SU-DHL-6 (cell line): ENCODE measurements at regions not wholly inside any gene's neighbourhood (a gene's known extent, or its start where the extent isn't known, plus 50 kb on each side); places are given as distances from the start of the nearest gene placed in this dataset.
"Not testable (repeated sequence)": the region's sequence is repeated elsewhere in the genome, so short reads cannot be mapped to it uniquely, and the experiment has no call there.

Experiments
- H2AFZ ChIP-seq: fragments of 200-600 bp; sonication (generic); 2 replicates; pipeline ENCODE4 v1.6.1; 2014; ENCODE audit warnings: low read depth, mild to moderate bottlenecking, moderate library complexity, mixed read lengths, antibody characterized with exemption, low read length; ENCODE audit not compliant: severe bottlenecking
- H3F3A ChIP-seq: fragments of 200-600 bp; shearing (Covaris generic); 2 replicates; pipeline ENCODE4 v1.6.0; 2016; ENCODE audit warnings: antibody characterized with exemption, mild to moderate bottlenecking; ENCODE audit not compliant: insufficient read depth
- H3K27ac ChIP-seq: fragments of 200-600 bp; sonication (generic); 2 replicates; pipeline ENCODE4 v1.5.1; 2016; ENCODE audit warnings: low read depth, mild to moderate bottlenecking, low read length, moderate library complexity, mixed read lengths
- H3K27me3 ChIP-seq: fragments of 200-600 bp; sonication (generic), shearing (Covaris generic); 2 replicates; pipeline ENCODE4 v1.6.0; 2014; ENCODE audit warnings: mild to moderate bottlenecking, low read length
- H3K36me3 ChIP-seq: fragments of 200-600 bp; sonication (generic); 2 replicates; pipeline ENCODE4 v1.6.1; 2014; ENCODE audit warnings: mild to moderate bottlenecking, low read length, mixed read lengths
- H3K4me2 ChIP-seq: fragments of 300-600, 200-600 bp; shearing (Covaris generic), sonication (generic); 2 replicates; pipeline ENCODE4 v1.6.0; 2014; ENCODE audit warnings: low read length, low read depth, mild to moderate bottlenecking; ENCODE audit not compliant: poor library complexity, severe bottlenecking
- H3K4me3 ChIP-seq: fragments of 200-600 bp; sonication (generic); 2 replicates; pipeline ENCODE4 v1.5.1; 2014; ENCODE audit warnings: antibody characterized with exemption, low read length, mild to moderate bottlenecking, mixed read lengths; ENCODE audit not compliant: insufficient read depth, poor library complexity, severe bottlenecking
- H3K79me2 ChIP-seq: fragments of 200-600 bp; sonication (generic); 2 replicates; pipeline ENCODE4 v1.6.1; 2014; ENCODE audit warnings: mild to moderate bottlenecking, low read length, moderate library complexity; ENCODE audit not compliant: insufficient read depth
- H3K9ac ChIP-seq: fragments of 200-600 bp; sonication (generic); 2 replicates; pipeline ENCODE4 v1.7.0; 2014; ENCODE audit warnings: mild to moderate bottlenecking, low read length
- H3K9me2 ChIP-seq: fragments of 200-600 bp; sonication (generic); replicated peaks from 2 replicates; pipeline ENCODE4 v1.6.1; 2014; ENCODE audit warnings: low read length; ENCODE audit not compliant: insufficient read depth
- H3K9me3 ChIP-seq: fragments of 200-600 bp; sonication (generic); 2 replicates; pipeline ENCODE4 v1.6.1; 2014; ENCODE audit warnings: low read length, mixed read lengths; ENCODE audit not compliant: insufficient read depth
- H4K20me1 ChIP-seq: fragments of 200-600 bp; sonication (generic); 2 replicates; pipeline ENCODE4 v1.6.1; 2014; ENCODE audit warnings: low read depth, mild to moderate bottlenecking, antibody characterized with exemption, low read length, moderate library complexity, mixed read lengths
- CTCF ChIP-seq: fragments of 200-600 bp; sonication (generic); IDR thresholded peaks from one replicate; pipeline ENCODE4 v1.5.1; 2017; ENCODE audit warnings: antibody characterized with exemption, mild to moderate bottlenecking, low read length, moderate library complexity; ENCODE audit not compliant: insufficient read depth, poor library complexity, severe bottlenecking
- EZH2phosphoT487 ChIP-seq: fragments of 200-600 bp; sonication (generic), shearing (Covaris generic); conservative IDR thresholded peaks from 2 replicates; pipeline ENCODE4 v1.6.1; 2018; ENCODE audit warnings: mild to moderate bottlenecking, antibody characterized with exemption, low read length, moderate library complexity, mixed read lengths

GRCh38 chr6:156585859-156586258 is 191.3 kb upstream of the ARID1B start:
- Histone ChIP-seq H3K4me2 (no peak overlapping the region), H3K9me2 (no peaks in the 10 kb centered on the region), H3K9me3 (peaks cover 4% of the 10 kb centered on the region; the same call in 1 of the 2 replicates), H3K79me2 (no peaks in the 10 kb centered on the region), H3K36me3 (no peaks in the 10 kb centered on the region), H3K27me3 (no peaks in the 10 kb centered on the region), H3F3A (no peaks in the 10 kb centered on the region), H2AFZ (no peak overlapping the region), H4K20me1 (no peaks in the 10 kb centered on the region), H3K27ac (no peak overlapping the region), H3K4me3 (no peak overlapping the region), H3K9ac (no peak overlapping the region)
- TF ChIP-seq EZH2phosphoT487 (no peak), CTCF (no peak)

DNA sequence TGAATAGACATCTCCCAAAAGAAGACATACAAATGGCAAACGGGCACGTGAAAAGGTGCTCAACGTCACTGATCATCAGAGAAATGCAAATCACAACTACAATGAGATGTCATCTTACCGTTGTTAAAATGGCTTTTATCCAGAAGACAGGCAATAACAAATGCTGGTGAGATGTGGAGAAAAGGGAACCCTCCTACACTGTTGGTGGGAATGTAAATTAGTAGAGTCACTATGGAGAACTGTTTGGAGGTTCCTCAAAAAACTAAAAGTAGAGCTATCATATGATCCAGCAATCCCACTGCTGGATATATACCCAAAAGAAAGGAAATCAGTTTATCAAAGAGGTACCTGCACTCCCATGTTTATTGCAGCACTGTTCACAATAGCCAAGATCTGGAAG is 193.1 kb upstream of the ARID1B start:
- not testable (repeated sequence) for H3K4me3 ChIP-seq, H2AFZ ChIP-seq, H3K79me2 ChIP-seq, H3K36me3 ChIP-seq, H4K20me1 ChIP-seq, H3K9me2 ChIP-seq, H3F3A ChIP-seq, H3K9me3 ChIP-seq, H3K4me2 ChIP-seq, H3K27ac ChIP-seq, H3K9ac ChIP-seq, H3K27me3 ChIP-seq

DNA sequence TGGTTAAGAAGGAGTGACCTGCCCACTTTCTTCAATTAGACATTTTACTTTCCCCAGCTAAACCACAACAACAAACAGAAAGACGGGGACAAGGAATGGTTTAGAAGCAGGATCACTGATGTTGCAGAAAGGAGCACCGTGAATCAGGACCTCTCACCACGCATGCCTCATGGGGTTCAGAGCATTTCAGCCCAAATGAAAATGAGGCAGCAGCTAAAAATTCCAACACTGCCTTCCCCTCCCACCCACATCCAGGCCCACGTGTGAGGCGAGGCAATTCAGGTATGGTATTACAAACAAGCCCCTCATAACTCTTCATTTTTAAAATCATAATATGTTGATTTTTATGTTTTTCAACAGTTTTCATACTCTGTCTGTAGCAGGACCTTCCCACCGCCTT is 194.1 kb upstream of the ARID1B start:
- H3K4me3 ChIP-seq, result no peak overlapping the region
- H4K20me1 ChIP-seq, result no peaks in the 10 kb centered on the region
- H3F3A ChIP-seq, result no peaks in the 10 kb centered on the region
- TF ChIP-seq EZH2phosphoT487 (no peak), CTCF (no peak)
- no peaks in the 10 kb centered on the region for H3K79me2 ChIP-seq
- H3K27ac ChIP-seq, result no peak overlapping the region
- H3K27me3 ChIP-seq, result no peaks in the 10 kb centered on the region
- no peak overlapping the region for H2AFZ ChIP-seq
- peaks cover 6% of the 10 kb centered on the region; the same call in 1 of the 2 replicates for H3K9me3 ChIP-seq
- no peaks in the 10 kb centered on the region for H3K9me2 ChIP-seq
- H3K9ac ChIP-seq, result no peak overlapping the region
- no peak overlapping the region for H3K4me2 ChIP-seq
- no peaks in the 10 kb centered on the region for H3K36me3 ChIP-seq

DNA sequence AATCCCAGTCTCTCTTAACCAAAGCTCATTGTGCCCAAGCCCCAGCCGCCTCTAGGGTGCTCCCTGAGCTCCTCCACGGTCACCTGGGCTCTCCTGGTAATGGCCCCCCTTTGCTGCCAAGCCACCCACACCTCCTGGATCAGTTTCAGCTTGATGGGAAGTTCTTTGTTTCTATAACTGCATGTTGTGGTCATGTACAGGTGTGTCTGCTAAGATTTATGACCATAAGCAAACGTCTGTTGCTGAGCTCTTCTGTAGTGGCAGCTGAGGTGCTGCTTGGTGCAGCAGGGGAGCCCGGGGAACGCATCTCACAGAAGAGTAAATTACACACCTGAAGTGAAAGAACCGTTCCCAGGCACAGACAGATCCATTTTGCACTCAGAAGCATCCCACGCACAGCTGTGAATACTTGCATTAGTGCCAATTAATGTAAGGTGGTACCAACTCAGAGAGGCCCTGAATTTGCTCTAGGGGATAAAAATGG is 194.6 kb upstream of the ARID1B start:
- no peaks in the 10 kb centered on the region for H3K9me2 ChIP-seq
- H3K4me3 ChIP-seq, result no peak overlapping the region
- no peaks in the 10 kb centered on the region for H3K27me3 ChIP-seq
- H3K4me2 ChIP-seq, result no peak overlapping the region
- H4K20me1 ChIP-seq, result no peaks in the 10 kb centered on the region
- H2AFZ ChIP-seq, result no peak overlapping the region
- H3F3A ChIP-seq, result no peaks in the 10 kb centered on the region
- no peak overlapping the region for H3K27ac ChIP-seq
- TF ChIP-seq CTCF (no peak), EZH2phosphoT487 (no peak)
- H3K79me2 ChIP-seq, result no peaks in the 10 kb centered on the region
- peaks cover 11% of the 10 kb centered on the region; the same call in 1 of the 2 replicates for H3K9me3 ChIP-seq
- H3K9ac ChIP-seq, result no peak overlapping the region
- H3K36me3 ChIP-seq, result no peaks in the 10 kb centered on the region
